ENCODE measurements at regions not wholly inside any gene's neighbourhood (a gene's known extent, or its start where the extent isn't known, plus 50 kb on each side); places are given as distances from the start of the nearest gene placed in this dataset.

DNA sequence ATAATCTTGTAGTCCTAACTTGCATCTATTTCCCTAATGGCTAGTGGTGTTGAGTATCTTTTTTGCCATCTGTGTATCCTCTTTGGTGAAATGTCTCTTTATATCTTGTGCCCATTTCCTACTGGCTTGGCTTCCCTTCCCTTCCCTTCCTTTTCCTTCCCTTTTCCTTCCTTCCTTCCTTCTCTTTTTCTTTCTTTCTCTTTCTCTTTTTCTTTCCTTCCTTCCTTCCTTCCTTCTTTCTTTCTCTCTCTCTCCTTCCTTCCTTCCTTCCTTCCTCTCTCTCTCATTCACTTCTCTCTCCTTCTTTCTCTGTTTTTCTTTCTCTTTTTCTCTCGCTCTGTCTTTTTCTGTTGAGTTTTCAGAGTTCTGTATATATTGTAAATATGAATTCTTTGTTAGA is 61.5 kb upstream of the SLC4A4 start:
- DNase-seq (ENCODE audit: low read depth, low spot score): no peak
- POLR2A ChIA-PET: no interaction called here
- CTCF ChIA-PET: no interaction called here
- no peak overlapping the region for H3K4me3 ChIP-seq (ENCODE audit: low read depth, low read length)
- TF ChIP-seq, protein P1, sequence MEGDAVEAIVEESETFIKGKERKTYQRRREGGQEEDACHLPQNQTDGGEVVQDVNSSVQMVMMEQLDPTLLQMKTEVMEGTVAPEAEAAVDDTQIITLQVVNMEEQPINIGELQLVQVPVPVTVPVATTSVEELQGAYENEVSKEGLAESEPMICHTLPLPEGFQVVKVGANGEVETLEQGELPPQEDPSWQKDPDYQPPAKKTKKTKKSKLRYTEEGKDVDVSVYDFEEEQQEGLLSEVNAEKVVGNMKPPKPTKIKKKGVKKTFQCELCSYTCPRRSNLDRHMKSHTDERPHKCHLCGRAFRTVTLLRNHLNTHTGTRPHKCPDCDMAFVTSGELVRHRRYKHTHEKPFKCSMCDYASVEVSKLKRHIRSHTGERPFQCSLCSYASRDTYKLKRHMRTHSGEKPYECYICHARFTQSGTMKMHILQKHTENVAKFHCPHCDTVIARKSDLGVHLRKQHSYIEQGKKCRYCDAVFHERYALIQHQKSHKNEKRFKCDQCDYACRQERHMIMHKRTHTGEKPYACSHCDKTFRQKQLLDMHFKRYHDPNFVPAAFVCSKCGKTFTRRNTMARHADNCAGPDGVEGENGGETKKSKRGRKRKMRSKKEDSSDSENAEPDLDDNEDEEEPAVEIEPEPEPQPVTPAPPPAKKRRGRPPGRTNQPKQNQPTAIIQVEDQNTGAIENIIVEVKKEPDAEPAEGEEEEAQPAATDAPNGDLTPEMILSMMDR (IDR thresholded peaks at IDR 0.05; ENCODE audit: insufficient read depth, low read length, missing control alignments): no peak

DNA sequence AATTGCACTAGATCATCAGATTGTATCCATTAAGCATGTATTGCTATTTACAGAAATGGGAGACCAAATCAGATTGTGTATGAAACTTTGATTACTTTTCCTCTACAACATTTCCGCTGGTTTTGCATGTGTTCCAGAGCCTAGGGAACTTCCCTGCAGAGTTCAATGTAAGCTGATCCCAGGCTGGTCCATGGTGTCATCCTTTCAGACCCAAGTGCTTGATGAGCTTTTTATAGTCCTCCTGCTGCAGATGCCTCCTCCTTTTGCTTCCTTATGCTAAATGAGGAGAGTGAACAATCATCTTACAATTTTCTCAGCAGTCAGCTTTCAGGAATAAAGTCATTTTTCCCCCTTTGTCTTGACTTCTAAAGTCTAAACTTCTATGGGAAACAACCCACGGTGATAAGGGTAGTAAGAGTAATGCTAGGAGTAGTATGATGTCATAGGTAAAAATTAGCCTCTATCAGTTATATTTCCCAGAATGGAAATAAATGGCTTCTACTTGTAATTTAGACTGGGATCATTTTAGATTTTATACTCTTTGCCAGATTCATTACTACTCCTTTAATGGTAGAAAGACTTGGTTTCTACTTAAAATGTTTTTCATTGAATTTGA is 55.1 kb upstream of the SLC4A4 start:
- CTCF ChIA-PET: interaction anchor here (1.0 to 3.3 kb wide), 2 partner anchors 13 to 429 kb away, joined by 3 to 15 read pairs; no protein-coding TSS in a partner anchor
- TF ChIP-seq, protein P1 (IDR thresholded peaks at IDR 0.05; ENCODE audit: insufficient read depth, low read length, missing control alignments): no peak
- no peak for DNase-seq (ENCODE audit: low read depth, low spot score)
- no peak overlapping the region for H3K4me3 ChIP-seq (ENCODE audit: low read depth, low read length)
- POLR2A ChIA-PET: no interaction called here

DNA sequence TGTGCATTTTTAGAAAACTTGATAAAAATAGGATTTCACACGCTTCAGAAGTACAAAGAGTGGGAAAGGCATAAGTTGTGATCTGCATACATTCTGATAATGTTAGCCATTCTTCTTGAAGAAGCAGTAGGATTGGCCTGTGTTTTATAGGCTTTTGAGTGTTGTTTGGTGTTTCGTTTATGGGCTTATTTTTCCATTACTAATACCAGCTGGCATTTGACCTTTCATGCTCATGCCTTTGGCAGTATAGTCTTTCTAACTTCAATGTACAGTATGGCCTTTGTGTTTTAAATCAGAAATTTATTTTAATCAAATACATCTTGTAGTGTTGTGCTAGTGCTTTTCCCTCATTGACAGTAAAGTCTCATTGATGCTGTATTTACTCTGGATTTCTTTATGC is 51.5 kb upstream of the SLC4A4 start:
- no peak overlapping the region for H3K4me3 ChIP-seq (ENCODE audit: low read depth, low read length)
- TF ChIP-seq, protein P1 (IDR thresholded peaks at IDR 0.05; ENCODE audit: insufficient read depth, low read length, missing control alignments): no peak
- no peak for DNase-seq (ENCODE audit: low read depth, low spot score)
- CTCF ChIA-PET: no interaction called here
- POLR2A ChIA-PET: no interaction called here

DNA sequence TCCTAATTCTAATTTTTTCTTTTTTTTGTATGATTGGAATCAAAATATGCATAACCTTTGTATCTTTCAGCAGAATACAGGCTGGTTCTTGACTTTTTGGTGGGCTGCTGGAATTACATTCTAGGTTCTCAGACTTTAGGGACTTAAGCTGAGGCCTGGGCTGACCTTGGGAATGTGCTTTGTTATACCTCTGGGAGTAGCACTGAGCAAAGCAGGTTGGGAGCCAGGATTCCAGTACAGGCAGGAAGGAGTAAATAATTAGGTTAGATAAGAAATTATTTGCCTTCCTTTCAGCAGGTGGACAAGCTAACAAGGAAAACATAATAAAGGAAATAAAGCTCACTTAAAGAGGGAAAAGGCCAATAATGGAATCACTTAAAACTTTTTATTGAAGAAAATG is 49.9 kb upstream of the SLC4A4 start:
- DNase-seq (ENCODE audit: low read depth, low spot score): no peak

More for the DNA sequence above, 49.9 kb upstream of the SLC4A4 start:
- ChIA-PET CTCF (interaction anchor here (1.2 kb wide), 1 partner anchor 9 kb away, joined by 3 read pairs; no protein-coding TSS in a partner anchor), POLR2A (no interaction called here)
- TF ChIP-seq, protein P1 (IDR thresholded peaks at IDR 0.05; ENCODE audit: insufficient read depth, low read length, missing control alignments): no peak
- no peak overlapping the region for H3K4me3 ChIP-seq (ENCODE audit: low read depth, low read length)

Measured in AG04449 (cell line).